HEK293T (cell line): ENCODE measurements at regions not wholly inside any gene's neighbourhood (a gene's known extent, or its start where the extent isn't known, plus 50 kb on each side); places are given as distances from the start of the nearest gene placed in this dataset.

ENCODE experiments used
- ARNT ChIP-seq: fragments of 450-650 bp; IDR thresholded peaks from 2 replicates; pipeline ENCODE4 v1.6.1; 2017; ENCODE audit warnings: mild to moderate bottlenecking
- BHLHE40 ChIP-seq: fragments of 450-650 bp; IDR thresholded peaks from 2 replicates; pipeline ENCODE4 v1.6.1; 2016; ENCODE audit warnings: mild to moderate bottlenecking, moderate library complexity, borderline replicate concordance
- FOXK2 ChIP-seq: fragments of 450-650 bp; IDR thresholded peaks from 2 replicates; pipeline ENCODE4 v1.6.1; 2016; ENCODE audit warnings: mild to moderate bottlenecking
- FOXM1 ChIP-seq: fragments of 450-650 bp; IDR thresholded peaks from 2 replicates; pipeline ENCODE4 v1.6.1; 2017; ENCODE audit warnings: mild to moderate bottlenecking, borderline replicate concordance
- HDGF ChIP-seq: fragments of 450-650 bp; IDR thresholded peaks from 2 replicates; pipeline ENCODE4 v1.6.1; 2017; ENCODE audit warnings: antibody characterized with exemption, borderline replicate concordance
- LEF1 ChIP-seq: fragments of 450-650 bp; IDR thresholded peaks from 2 replicates; pipeline ENCODE4 v1.6.1; 2017; ENCODE audit warnings: mild to moderate bottlenecking, borderline replicate concordance
- SP1 ChIP-seq: fragments of 450-650 bp; IDR thresholded peaks from 2 replicates; pipeline ENCODE4 v1.6.1; 2017
- TARDBP ChIP-seq: fragments of 450-650 bp; IDR thresholded peaks from 2 replicates; pipeline ENCODE4 v1.6.1; 2016
- ZNF384 ChIP-seq: fragments of 450-650 bp; IDR thresholded peaks from 2 replicates; pipeline ENCODE4 v1.6.1; 2016

- TF ChIP-seq LEF1 (no peak), FOXM1 (no peak), BHLHE40 (no peak), FOXK2 (no peak), SP1 (no peak), ZNF384 (no peak), TARDBP (no peak), ARNT (no peak), HDGF (no peak)
These were observed 225.9 kb upstream of the NR4A3 start for GRCh38 chr9:99595796-99596195.
